Endothelial cell of umbilical vein (primary cell): ENCODE measurements at regions not wholly inside any gene's neighbourhood (a gene's known extent, or its start where the extent isn't known, plus 50 kb on each side); places are given as distances from the start of the nearest gene placed in this dataset.
"Not testable (repeated sequence)": the region's sequence is repeated elsewhere in the genome, so short reads cannot be mapped to it uniquely, and the experiment has no call there.

Experiments used
- CTCF ChIP-seq, 2 donors: IDR thresholded peaks; 1 replicate in 1 of 2; 2 replicates in 1 of 2; pipeline ENCODE4 v1.5.1; 2011; ENCODE audit warnings: low read length in 2 of 2, mild to moderate bottlenecking in 2 of 2, moderate library complexity in 2 of 2, control low read depth in 1 of 2, inconsistent platforms in 1 of 2, low read depth in 1 of 2; ENCODE audit not compliant: insufficient read depth in 1 of 2; ENCODE audit errors: extremely low read depth in 1 of 2
- FOS ChIP-seq: IDR thresholded peaks from 2 replicates; pipeline ENCODE4 v1.6.1; 2011; ENCODE audit warnings: mild to moderate bottlenecking, low read length, moderate library complexity, borderline replicate concordance; ENCODE audit not compliant: insufficient read depth
- MAX ChIP-seq: IDR thresholded peaks from 2 replicates; pipeline ENCODE4 v1.6.1; 2011; ENCODE audit not compliant: insufficient read depth, insufficient read length
- MYC ChIP-seq: IDR thresholded peaks from one replicate; pipeline ENCODE4 v1.6.1; 2011; ENCODE audit warnings: mild to moderate bottlenecking, low read depth, low read length
- POLR2A ChIP-seq: IDR thresholded peaks from 2 replicates; pipeline ENCODE4 v1.6.1; 2012; ENCODE audit warnings: low read depth, mild to moderate bottlenecking, control low read depth, low read length
- POLR2AphosphoS5 ChIP-seq: IDR thresholded peaks from 2 replicates; pipeline ENCODE4 v1.6.1; 2012; ENCODE audit warnings: low read depth, mild to moderate bottlenecking, control low read depth, low read length, moderate library complexity; ENCODE audit not compliant: insufficient read depth

- not testable (repeated sequence) for TF ChIP-seq CTCF (IDR thresholded peaks at IDR 0.05; ENCODE audit: extremely low read depth in 1 of 2, insufficient read depth in 1 of 2, low read depth in 1 of 2, low read length in 2 of 2); POLR2A; MAX; FOS; POLR2AphosphoS5; MYC
Observed at GRCh38 chr11:134982432-134982831, 570.4 kb upstream of the B3GAT1 start.
